ENCODE measurements at regions not wholly inside any gene's neighbourhood (a gene's known extent, or its start where the extent isn't known, plus 50 kb on each side); places are given as distances from the start of the nearest gene placed in this dataset.

DNA sequence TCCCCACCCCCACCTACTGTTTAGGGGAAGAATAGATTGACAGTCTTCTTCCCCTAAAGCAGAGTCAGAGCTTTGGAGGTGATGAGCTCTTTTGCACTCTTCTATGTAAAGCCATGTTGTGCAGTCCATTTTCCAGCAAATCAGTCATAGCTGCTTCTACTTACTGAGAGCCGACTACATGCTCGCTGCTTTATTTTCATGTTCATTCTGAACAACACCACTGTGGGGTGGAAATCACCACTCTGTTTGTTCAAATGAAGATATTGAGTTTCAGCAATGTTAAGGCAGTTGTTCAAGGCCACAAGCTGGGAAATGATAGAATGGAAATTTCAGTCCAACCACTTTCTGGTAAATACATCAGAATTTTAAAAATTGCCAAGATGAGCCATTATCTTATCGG is 88.3 kb downstream of the INSIG2 start (continued):
- TF ChIP-seq, protein P1, sequence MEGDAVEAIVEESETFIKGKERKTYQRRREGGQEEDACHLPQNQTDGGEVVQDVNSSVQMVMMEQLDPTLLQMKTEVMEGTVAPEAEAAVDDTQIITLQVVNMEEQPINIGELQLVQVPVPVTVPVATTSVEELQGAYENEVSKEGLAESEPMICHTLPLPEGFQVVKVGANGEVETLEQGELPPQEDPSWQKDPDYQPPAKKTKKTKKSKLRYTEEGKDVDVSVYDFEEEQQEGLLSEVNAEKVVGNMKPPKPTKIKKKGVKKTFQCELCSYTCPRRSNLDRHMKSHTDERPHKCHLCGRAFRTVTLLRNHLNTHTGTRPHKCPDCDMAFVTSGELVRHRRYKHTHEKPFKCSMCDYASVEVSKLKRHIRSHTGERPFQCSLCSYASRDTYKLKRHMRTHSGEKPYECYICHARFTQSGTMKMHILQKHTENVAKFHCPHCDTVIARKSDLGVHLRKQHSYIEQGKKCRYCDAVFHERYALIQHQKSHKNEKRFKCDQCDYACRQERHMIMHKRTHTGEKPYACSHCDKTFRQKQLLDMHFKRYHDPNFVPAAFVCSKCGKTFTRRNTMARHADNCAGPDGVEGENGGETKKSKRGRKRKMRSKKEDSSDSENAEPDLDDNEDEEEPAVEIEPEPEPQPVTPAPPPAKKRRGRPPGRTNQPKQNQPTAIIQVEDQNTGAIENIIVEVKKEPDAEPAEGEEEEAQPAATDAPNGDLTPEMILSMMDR (IDR thresholded peaks at IDR 0.05; ENCODE audit: low read depth, low read length, missing input control): no peak
- TF ChIP-seq HNF4A (conservative IDR thresholded peaks at IDR 0.05): peak in 1 of 2 donors; percentile 29
- no peak for TF ChIP-seq NR2F2 (IDR thresholded peaks at IDR 0.05)
- peak in 1 of 2 donors; percentile 20 for TF ChIP-seq JUND (IDR thresholded peaks at IDR 0.05)
- no peak for TF ChIP-seq RXRA (IDR thresholded peaks at IDR 0.05)
- TF ChIP-seq SP1 (IDR thresholded peaks at IDR 0.05): no peak
- TF ChIP-seq FOXA1 (IDR thresholded peaks at IDR 0.05): no peak
- TF ChIP-seq FOXA2 (IDR thresholded peaks at IDR 0.05): no peak
- TF ChIP-seq, protein P2, sequence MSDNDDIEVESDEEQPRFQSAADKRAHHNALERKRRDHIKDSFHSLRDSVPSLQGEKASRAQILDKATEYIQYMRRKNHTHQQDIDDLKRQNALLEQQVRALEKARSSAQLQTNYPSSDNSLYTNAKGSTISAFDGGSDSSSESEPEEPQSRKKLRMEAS (IDR thresholded peaks at IDR 0.05): no peak

DNA sequence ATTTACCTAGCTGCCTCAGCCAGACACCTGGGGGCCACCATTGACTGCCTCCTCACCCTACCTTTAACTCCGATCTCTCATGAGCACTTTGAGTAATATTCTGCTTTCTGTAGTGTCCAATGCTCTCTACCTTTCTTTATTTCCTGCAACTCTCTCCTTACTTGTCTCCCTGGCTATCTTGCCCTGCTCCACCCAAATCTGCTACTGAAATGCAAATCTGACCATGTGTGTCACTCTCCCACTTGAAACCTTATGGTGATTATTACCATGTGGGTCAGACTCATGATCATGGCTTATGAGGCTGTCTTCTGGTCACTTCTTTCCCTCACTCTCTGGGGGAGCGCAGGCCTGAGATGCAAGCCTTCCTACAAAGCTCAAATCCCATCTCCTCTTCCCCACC is 83.3 kb downstream of the INSIG2 start:
- H3K9me3 ChIP-seq (ENCODE audit: control insufficient read depth in 4 of 4, low read length in 3 of 4): no peaks in the 10 kb centered on the region
- H3K27me3 ChIP-seq (ENCODE audit: control insufficient read depth in 4 of 4, insufficient read depth in 4 of 4, low read length in 3 of 4): no peaks in the 10 kb centered on the region
- DNase-seq (ENCODE audit: low spot score): no peak
- 98% methylated on average over 2 of the region's 2 CpGs for WGBS
- H3K4me1 ChIP-seq (ENCODE audit: control insufficient read depth in 4 of 4, insufficient read depth in 4 of 4, low read length in 3 of 4): peaks cover 0 to 14% (median 7%) of the 10 kb centered on the region in 4 donors
- no peak overlapping the region for H3K9ac ChIP-seq (ENCODE audit: low read depth in 1 of 2, low read length in 2 of 2)
- H3K4me3 ChIP-seq (ENCODE audit: low read depth in 1 of 3, low read length in 3 of 3): no peak overlapping the region
- no peaks in the 10 kb centered on the region for H3K36me3 ChIP-seq (ENCODE audit: control insufficient read depth in 4 of 4, insufficient read depth in 3 of 4, low read depth in 1 of 4, low read length in 3 of 4)
- no peak overlapping the region for H3K27ac ChIP-seq (ENCODE audit: low read depth in 1 of 2, low read length in 2 of 2)
- TF ChIP-seq REST (IDR thresholded peaks at IDR 0.05): no peak
- no peak for TF ChIP-seq NR2F2 (IDR thresholded peaks at IDR 0.05)
- no peak for TF ChIP-seq EGR1 (IDR thresholded peaks at IDR 0.05; ENCODE audit: low read depth in 2 of 2)
- no peak for TF ChIP-seq YY1 (IDR thresholded peaks at IDR 0.05)
- TF ChIP-seq, protein P3, sequence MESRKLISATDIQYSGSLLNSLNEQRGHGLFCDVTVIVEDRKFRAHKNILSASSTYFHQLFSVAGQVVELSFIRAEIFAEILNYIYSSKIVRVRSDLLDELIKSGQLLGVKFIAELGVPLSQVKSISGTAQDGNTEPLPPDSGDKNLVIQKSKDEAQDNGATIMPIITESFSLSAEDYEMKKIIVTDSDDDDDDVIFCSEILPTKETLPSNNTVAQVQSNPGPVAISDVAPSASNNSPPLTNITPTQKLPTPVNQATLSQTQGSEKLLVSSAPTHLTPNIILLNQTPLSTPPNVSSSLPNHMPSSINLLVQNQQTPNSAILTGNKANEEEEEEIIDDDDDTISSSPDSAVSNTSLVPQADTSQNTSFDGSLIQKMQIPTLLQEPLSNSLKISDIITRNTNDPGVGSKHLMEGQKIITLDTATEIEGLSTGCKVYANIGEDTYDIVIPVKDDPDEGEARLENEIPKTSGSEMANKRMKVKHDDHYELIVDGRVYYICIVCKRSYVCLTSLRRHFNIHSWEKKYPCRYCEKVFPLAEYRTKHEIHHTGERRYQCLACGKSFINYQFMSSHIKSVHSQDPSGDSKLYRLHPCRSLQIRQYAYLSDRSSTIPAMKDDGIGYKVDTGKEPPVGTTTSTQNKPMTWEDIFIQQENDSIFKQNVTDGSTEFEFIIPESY (IDR thresholded peaks at IDR 0.05): no peak
- no peak for TF ChIP-seq ATF3 (IDR thresholded peaks at IDR 0.05)
- TF ChIP-seq JUND (IDR thresholded peaks at IDR 0.05): no peak
- TF ChIP-seq GABPA (IDR thresholded peaks at IDR 0.05 in 1 of 2, conservative IDR thresholded peaks at IDR 0.05 in 1 of 2): no peak
- TF ChIP-seq, protein P2 (IDR thresholded peaks at IDR 0.05): no peak
- TF ChIP-seq FOXA2 (IDR thresholded peaks at IDR 0.05): no peak
- TF ChIP-seq RAD21 (IDR thresholded peaks at IDR 0.05): no peak
- TF ChIP-seq, protein P1 (IDR thresholded peaks at IDR 0.05; ENCODE audit: low read depth, low read length, missing input control): no peak
- no peak for TF ChIP-seq HNF4A (conservative IDR thresholded peaks at IDR 0.05)
- no peak for TF ChIP-seq TAF1 (conservative IDR thresholded peaks at IDR 0.05)

Data from liver (tissue), 8 donors.